OCI-LY3 (cell line): ENCODE measurements at regions not wholly inside any gene's neighbourhood (a gene's known extent, or its start where the extent isn't known, plus 50 kb on each side); places are given as distances from the start of the nearest gene placed in this dataset.

ENCODE experiments used
- H2AFZ ChIP-seq: fragments of 200-600, 300-600 bp; shearing (Covaris generic); 2 replicates; pipeline ENCODE4 v1.6.0; 2014; ENCODE audit warnings: antibody characterized with exemption, low read depth, low read length
- H3K27ac ChIP-seq: fragments of 200-600, 300-600 bp; sonication (generic); 2 replicates; pipeline ENCODE4 v1.5.1; 2014; ENCODE audit warnings: mild to moderate bottlenecking, low read length, moderate library complexity, mixed read lengths
- H3K27me3 ChIP-seq: fragments of 200-600, 300-600 bp; sonication (generic); 2 replicates; pipeline ENCODE4 v1.6.1; 2014; ENCODE audit warnings: low read depth, low read length, mixed read lengths
- H3K36me3 ChIP-seq: fragments of 200-600, 300-600 bp; sonication (generic); replicated peaks from 2 replicates; pipeline ENCODE3; 2014; ENCODE audit warnings: low read depth, low read length, mixed read lengths
- H3K4me1 ChIP-seq: fragments of 300-600, 200-600 bp; sonication (generic); 2 replicates; pipeline ENCODE4 v1.6.1; 2014; ENCODE audit warnings: low read length, mixed read lengths
- H3K4me2 ChIP-seq: fragments of 200-600, 300-600 bp; sonication (generic); 2 replicates; pipeline ENCODE4 v1.6.1; 2014; ENCODE audit warnings: low read length, mixed read lengths
- H3K4me3 ChIP-seq: fragments of 300-600, 200-600 bp; sonication (generic); 2 replicates; pipeline ENCODE4 v1.5.1; 2014; ENCODE audit warnings: antibody characterized with exemption, mild to moderate bottlenecking, low read length, moderate library complexity
- H3K79me2 ChIP-seq: fragments of 300-600, 200-600 bp; shearing (Covaris generic); 2 replicates; pipeline ENCODE4 v1.6.1; 2014; ENCODE audit warnings: mild to moderate bottlenecking, low read length, mixed read lengths
- H3K9ac ChIP-seq: fragments of 300-600, 200-600 bp; shearing (Covaris generic); 2 replicates; pipeline ENCODE4 v1.6.0; 2014; ENCODE audit warnings: mild to moderate bottlenecking, low read length, moderate library complexity
- H3K9me3 ChIP-seq: fragments of 200-600, 300-600 bp; shearing (Covaris generic); 2 replicates; pipeline ENCODE4 v1.6.1; 2014; ENCODE audit warnings: low read length, mixed read lengths; ENCODE audit not compliant: insufficient read depth
- H4K20me1 ChIP-seq: fragments of 200-600, 300-600 bp; sonication (generic); 2 replicates; pipeline ENCODE4 v1.6.1; 2016; ENCODE audit warnings: low read length, mixed read lengths; ENCODE audit not compliant: insufficient read depth
- CTCF ChIP-seq: fragments of 200-600, 300-600 bp; sonication (generic); IDR thresholded peaks from 2 replicates; pipeline ENCODE4 v1.5.1; 2014; ENCODE audit warnings: antibody characterized with exemption, low read length, low read depth
- EZH2phosphoT487 ChIP-seq: fragments of 200-600 bp; shearing (Covaris generic); IDR thresholded peaks from 2 replicates; pipeline ENCODE4 v1.6.1; 2018; ENCODE audit warnings: antibody characterized with exemption, mixed run types, low read depth

GRCh38 chr4:183840311-183840710 lies 64.8 kb upstream of the STOX2 start:
- H4K20me1 ChIP-seq: no peaks in the 10 kb centered on the region
- H3K4me2 ChIP-seq: no peak overlapping the region
- no peak overlapping the region for H3K9ac ChIP-seq
- no peaks in the 10 kb centered on the region for H3K36me3 ChIP-seq
- no peak overlapping the region for H3K4me3 ChIP-seq
- no peaks in the 10 kb centered on the region for H3K4me1 ChIP-seq
- H3K27ac ChIP-seq: no peak overlapping the region
- no peaks in the 10 kb centered on the region for H3K79me2 ChIP-seq
- H3K27me3 ChIP-seq: no peaks in the 10 kb centered on the region
- no peak overlapping the region for H2AFZ ChIP-seq
- peak; percentile 60 for TF ChIP-seq CTCF
- TF ChIP-seq EZH2phosphoT487: no peak
- H3K9me3 ChIP-seq: no peaks in the 10 kb centered on the region

GRCh38 chr4:183841001-183841400 lies 64.1 kb upstream of the STOX2 start:
- Histone ChIP-seq H3K27ac (no peak overlapping the region), H2AFZ (no peak overlapping the region), H3K79me2 (no peaks in the 10 kb centered on the region), H3K4me1 (no peaks in the 10 kb centered on the region), H3K9ac (no peak overlapping the region), H4K20me1 (no peaks in the 10 kb centered on the region), H3K27me3 (no peaks in the 10 kb centered on the region), H3K4me3 (no peak overlapping the region), H3K36me3 (no peaks in the 10 kb centered on the region), H3K4me2 (no peak overlapping the region), H3K9me3 (no peaks in the 10 kb centered on the region)
- TF ChIP-seq EZH2phosphoT487 (no peak), CTCF (no peak)

- Histone ChIP-seq H3K4me1 (no peaks in the 10 kb centered on the region), H3K4me3 (no peak overlapping the region), H3K27me3 (no peaks in the 10 kb centered on the region), H3K27ac (no peak overlapping the region), H4K20me1 (no peaks in the 10 kb centered on the region), H3K79me2 (no peaks in the 10 kb centered on the region), H3K4me2 (no peak overlapping the region), H3K9ac (no peak overlapping the region), H2AFZ (no peak overlapping the region), H3K36me3 (no peaks in the 10 kb centered on the region), H3K9me3 (no peaks in the 10 kb centered on the region)
- no peak for TF ChIP-seq EZH2phosphoT487
- TF ChIP-seq CTCF: no peak
Measured at GRCh38 chr4:183842129-183842528, 63.0 kb upstream of the STOX2 start.

- Histone ChIP-seq H3K36me3 (no peaks in the 10 kb centered on the region), H3K79me2 (no peaks in the 10 kb centered on the region), H3K4me3 (no peak overlapping the region)
Measured at GRCh38 chr4:183843248-183843671, 61.8 kb upstream of the STOX2 start.

More at GRCh38 chr4:183843248-183843671, 61.8 kb upstream of the STOX2 start:
- TF ChIP-seq EZH2phosphoT487: no peak
- no peak for TF ChIP-seq CTCF
- Histone ChIP-seq H3K4me2 (no peak overlapping the region), H4K20me1 (no peaks in the 10 kb centered on the region), H3K4me1 (no peaks in the 10 kb centered on the region), H3K27me3 (no peaks in the 10 kb centered on the region), H3K9ac (no peak overlapping the region), H3K9me3 (no peaks in the 10 kb centered on the region), H3K27ac (no peak overlapping the region), H2AFZ (no peak overlapping the region)
